ENCODE measurements at regions not wholly inside any gene's neighbourhood (a gene's known extent, or its start where the extent isn't known, plus 50 kb on each side); places are given as distances from the start of the nearest gene placed in this dataset.

DNA sequence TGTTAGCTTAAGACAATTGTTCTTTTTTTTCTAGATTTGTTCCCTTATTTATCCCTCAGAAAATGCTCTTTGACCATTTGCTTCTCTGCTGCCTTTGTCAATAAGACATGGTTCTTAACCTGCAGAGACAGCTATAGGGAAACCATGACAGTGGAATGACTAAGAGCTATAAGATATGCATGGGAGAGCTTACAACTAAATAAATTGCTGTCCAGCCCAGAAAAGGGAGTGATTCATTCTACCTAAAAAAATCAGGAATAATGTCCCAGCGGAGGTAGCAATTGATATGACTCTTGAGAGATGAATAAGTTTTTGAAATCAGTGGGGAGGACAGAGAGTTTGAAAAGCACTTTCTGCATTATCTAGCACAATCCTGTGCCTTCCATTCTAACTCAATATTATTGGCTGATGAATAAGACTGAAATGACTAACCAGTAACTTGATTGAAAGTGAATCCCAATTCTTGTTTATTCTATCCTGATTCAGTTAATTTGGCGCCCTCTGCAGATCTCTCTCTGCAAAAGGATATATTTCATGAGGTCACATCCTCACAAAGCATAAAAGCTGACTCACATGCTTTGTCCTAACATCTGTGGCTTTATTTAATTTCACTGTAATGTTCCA is 680.5 kb upstream of the API5 start:
- no peaks in the 10 kb centered on the region for H3K36me3 Mint-ChIP-seq (ENCODE audit: low read depth)
- H3K4me1 Mint-ChIP-seq: no peaks in the 10 kb centered on the region
- H3K9me3 Mint-ChIP-seq: peaks cover 7% of the 10 kb centered on the region
- no peaks in the 10 kb centered on the region for H3K27me3 Mint-ChIP-seq
- ATAC-seq (ENCODE audit: low read depth) (no peak), DNase-seq (no peak)
- ChIA-PET CTCF (no interaction called here), POLR2A (no interaction called here)
- H3K4me3 Mint-ChIP-seq: no peak overlapping the region
- H3K27ac Mint-ChIP-seq: no peak overlapping the region
- intact Hi-C loops (cut with micrococcal nuclease): no loop called here
- TF ChIP-seq, protein P1, sequence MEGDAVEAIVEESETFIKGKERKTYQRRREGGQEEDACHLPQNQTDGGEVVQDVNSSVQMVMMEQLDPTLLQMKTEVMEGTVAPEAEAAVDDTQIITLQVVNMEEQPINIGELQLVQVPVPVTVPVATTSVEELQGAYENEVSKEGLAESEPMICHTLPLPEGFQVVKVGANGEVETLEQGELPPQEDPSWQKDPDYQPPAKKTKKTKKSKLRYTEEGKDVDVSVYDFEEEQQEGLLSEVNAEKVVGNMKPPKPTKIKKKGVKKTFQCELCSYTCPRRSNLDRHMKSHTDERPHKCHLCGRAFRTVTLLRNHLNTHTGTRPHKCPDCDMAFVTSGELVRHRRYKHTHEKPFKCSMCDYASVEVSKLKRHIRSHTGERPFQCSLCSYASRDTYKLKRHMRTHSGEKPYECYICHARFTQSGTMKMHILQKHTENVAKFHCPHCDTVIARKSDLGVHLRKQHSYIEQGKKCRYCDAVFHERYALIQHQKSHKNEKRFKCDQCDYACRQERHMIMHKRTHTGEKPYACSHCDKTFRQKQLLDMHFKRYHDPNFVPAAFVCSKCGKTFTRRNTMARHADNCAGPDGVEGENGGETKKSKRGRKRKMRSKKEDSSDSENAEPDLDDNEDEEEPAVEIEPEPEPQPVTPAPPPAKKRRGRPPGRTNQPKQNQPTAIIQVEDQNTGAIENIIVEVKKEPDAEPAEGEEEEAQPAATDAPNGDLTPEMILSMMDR (IDR thresholded peaks at IDR 0.05): no peak

DNA sequence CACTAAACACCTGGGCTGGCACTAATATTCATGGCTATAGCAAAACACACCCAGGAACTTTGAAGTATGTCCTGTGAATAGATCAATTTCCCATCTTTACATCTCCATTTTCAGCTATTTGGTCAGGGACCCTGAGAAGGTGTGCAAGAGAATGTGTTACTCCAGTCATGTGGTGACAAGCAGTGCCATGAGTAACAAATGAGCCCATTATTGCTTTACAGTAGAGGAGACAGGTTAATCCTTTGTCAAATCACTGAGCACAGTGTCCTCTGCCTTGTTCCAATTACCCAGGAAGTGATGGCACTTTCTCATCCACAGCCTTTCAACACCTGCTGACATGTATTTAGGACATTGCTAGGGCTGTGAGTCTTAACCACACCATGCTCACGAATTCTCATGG is 664.8 kb upstream of the API5 start:
- Mint-ChIP-seq H3K4me1 (no peaks in the 10 kb centered on the region), H3K4me3 (no peak overlapping the region), H3K36me3 (ENCODE audit: low read depth) (no peaks in the 10 kb centered on the region), H3K27ac (no peak overlapping the region), H3K27me3 (no peaks in the 10 kb centered on the region), H3K9me3 (peaks cover 4% of the 10 kb centered on the region)
- TF ChIP-seq, protein P1 (IDR thresholded peaks at IDR 0.05): no peak
- DNase-seq (no peak), ATAC-seq (ENCODE audit: low read depth) (no peak)
- intact Hi-C loops (cut with micrococcal nuclease): no loop called here
- POLR2A ChIA-PET: no interaction called here
- CTCF ChIA-PET: no interaction called here

DNA sequence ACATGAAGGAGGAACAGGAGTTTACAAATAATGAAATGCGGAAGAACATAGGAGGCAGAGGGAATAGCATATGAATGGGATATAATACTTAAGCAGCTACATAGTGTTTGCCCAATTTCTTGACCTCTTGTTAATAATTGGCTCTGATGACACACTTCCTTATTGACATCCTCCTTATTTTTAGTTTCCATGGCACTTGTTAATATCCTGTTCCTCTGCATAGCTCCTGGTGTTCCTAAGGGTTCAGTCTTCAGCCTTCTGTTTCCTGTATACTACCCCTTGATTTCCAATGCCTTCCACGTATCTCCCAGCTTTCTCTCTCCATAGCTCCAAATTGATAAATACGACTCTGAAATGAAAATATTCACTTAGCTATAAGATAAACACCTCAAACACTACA is 663.8 kb upstream of the API5 start:
- Mint-ChIP-seq H3K36me3 (ENCODE audit: low read depth) (no peaks in the 10 kb centered on the region), H3K4me1 (no peaks in the 10 kb centered on the region), H3K27me3 (no peaks in the 10 kb centered on the region), H3K27ac (no peak overlapping the region), H3K4me3 (no peak overlapping the region), H3K9me3 (peaks cover 4% of the 10 kb centered on the region)
- no peak for ATAC-seq (ENCODE audit: low read depth)
- intact Hi-C loops (cut with micrococcal nuclease): no loop called here
- no peak for DNase-seq
- CTCF ChIA-PET: no interaction called here
- POLR2A ChIA-PET: no interaction called here
- TF ChIP-seq, protein P1 (IDR thresholded peaks at IDR 0.05): no peak

DNA sequence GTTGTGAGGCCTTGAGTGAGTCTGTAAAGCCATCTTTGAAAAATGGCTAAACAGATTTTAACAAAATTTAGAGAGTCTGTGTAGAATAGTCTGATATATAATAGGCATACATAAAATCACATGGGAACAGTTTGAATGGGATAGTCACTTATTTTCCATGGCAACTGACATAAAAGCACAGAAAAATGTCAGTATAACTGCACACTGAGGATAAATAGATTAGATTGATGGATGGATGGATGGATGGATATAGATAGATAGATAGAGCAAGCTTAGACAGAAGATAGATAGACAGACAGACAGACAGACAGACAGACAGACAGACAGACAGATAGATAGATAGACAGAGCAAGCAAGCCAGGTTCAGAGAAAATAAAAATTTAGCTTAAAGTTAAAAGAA is 660.2 kb upstream of the API5 start:
- TF ChIP-seq, protein P1 (IDR thresholded peaks at IDR 0.05): no peak
- CTCF ChIA-PET: no interaction called here
- Mint-ChIP-seq H3K27ac (no peak overlapping the region), H3K4me1 (no peaks in the 10 kb centered on the region), H3K36me3 (ENCODE audit: low read depth) (no peaks in the 10 kb centered on the region), H3K9me3 (peaks cover 3% of the 10 kb centered on the region), H3K27me3 (no peaks in the 10 kb centered on the region), H3K4me3 (no peak overlapping the region)
- intact Hi-C loops (cut with micrococcal nuclease): no loop called here
- DNase-seq (no peak), ATAC-seq (ENCODE audit: low read depth) (no peak)
- POLR2A ChIA-PET: no interaction called here

DNA sequence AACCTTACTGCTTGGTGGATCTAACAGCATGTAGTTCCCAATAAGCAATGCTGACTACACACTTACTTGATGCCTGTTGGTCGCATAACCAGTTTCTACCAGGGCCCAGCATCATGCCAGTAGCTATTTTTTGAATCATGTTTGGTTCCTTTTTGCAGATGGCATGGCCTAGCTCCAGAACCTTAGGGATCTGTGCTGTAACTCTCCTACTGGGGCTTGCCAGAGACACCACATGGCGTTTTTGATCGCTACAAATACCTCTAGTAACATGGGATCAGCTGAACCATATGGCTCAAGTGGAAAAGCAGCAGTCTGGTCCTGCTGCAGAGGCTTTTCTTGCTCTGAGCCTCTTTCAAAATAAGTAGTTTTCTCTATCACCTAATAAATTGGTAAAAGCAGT is 654.6 kb upstream of the API5 start:
- intact Hi-C loops (cut with micrococcal nuclease): no loop called here
- CTCF ChIA-PET: no interaction called here
- DNase-seq (no peak), ATAC-seq (ENCODE audit: low read depth) (no peak)
- no peaks in the 10 kb centered on the region for H3K27me3 Mint-ChIP-seq
- POLR2A ChIA-PET: no interaction called here
- no peaks in the 10 kb centered on the region for H3K4me1 Mint-ChIP-seq
- H3K36me3 Mint-ChIP-seq (ENCODE audit: low read depth): no peaks in the 10 kb centered on the region
- H3K27ac Mint-ChIP-seq: no peak overlapping the region
- H3K4me3 Mint-ChIP-seq: no peak overlapping the region
- TF ChIP-seq, protein P1 (IDR thresholded peaks at IDR 0.05): no peak
- peaks cover 7% of the 10 kb centered on the region for H3K9me3 Mint-ChIP-seq

Data from activated B cell treated with CpG ODN at 0.5 μM for 24 hours (primary cell).